GM10266 (cell line): ENCODE measurements at regions not wholly inside any gene's neighbourhood (a gene's known extent, or its start where the extent isn't known, plus 50 kb on each side); places are given as distances from the start of the nearest gene placed in this dataset.

ENCODE experiments used
- DNase-seq: peaks from one replicate; pipeline ENCODE4 v3.0.0; 2012; ENCODE audit errors: extremely low spot score
- CTCF ChIP-seq: IDR thresholded peaks from 2 replicates; pipeline ENCODE4 v1.5.1; 2012; ENCODE audit warnings: mild to moderate bottlenecking, low read depth; ENCODE audit not compliant: control insufficient read depth, insufficient read depth; ENCODE audit errors: missing control alignments

GRCh38 chr20:61023612-61024011 is 228.4 kb upstream of the CDH4 start:
- DNase-seq, result no peak
- TF ChIP-seq CTCF, result no peak

- DNase-seq, result no peak
These were observed 227.7 kb upstream of the CDH4 start for GRCh38 chr20:61024390-61024789.

GRCh38 chr20:61025536-61025935 is 226.5 kb upstream of the CDH4 start:
- no peak for DNase-seq
- no peak for TF ChIP-seq CTCF

More at GRCh38 chr20:61024390-61024789, 227.7 kb upstream of the CDH4 start:
- TF ChIP-seq CTCF, result no peak

GRCh38 chr20:61026173-61026572 is 225.9 kb upstream of the CDH4 start:
- no peak for TF ChIP-seq CTCF
- DNase-seq, result no peak

- DNase-seq, result no peak
These were observed 225.3 kb upstream of the CDH4 start for GRCh38 chr20:61026731-61027130.

GRCh38 chr20:61027218-61027617 is 224.8 kb upstream of the CDH4 start:
- no peak for TF ChIP-seq CTCF
- no peak for DNase-seq

More at GRCh38 chr20:61026731-61027130, 225.3 kb upstream of the CDH4 start:
- no peak for TF ChIP-seq CTCF

GRCh38 chr20:61030130-61030529 is 221.9 kb upstream of the CDH4 start:
- no peak for DNase-seq
- TF ChIP-seq CTCF, result no peak
